Endodermal cell (in vitro differentiated cells): ENCODE measurements at regions not wholly inside any gene's neighbourhood (a gene's known extent, or its start where the extent isn't known, plus 50 kb on each side); places are given as distances from the start of the nearest gene placed in this dataset.

Source experiments
- DNase-seq: peaks from one replicate; pipeline ENCODE4 v3.0.0-alpha.2; 2017
- H3K27ac ChIP-seq: 2 replicates; pipeline ENCODE4 v1.5.1; 2013; ENCODE audit warnings: mild to moderate bottlenecking, low read depth, low read length, moderate library complexity
- H3K27me3 ChIP-seq: 2 replicates; pipeline ENCODE4 v1.6.1; 2013; ENCODE audit warnings: mild to moderate bottlenecking, low read length, moderate library complexity; ENCODE audit not compliant: insufficient read depth, control insufficient read depth, poor library complexity, severe bottlenecking
- H3K36me3 ChIP-seq: 2 replicates; pipeline ENCODE4 v1.7.0; 2013; ENCODE audit warnings: mild to moderate bottlenecking, low read length, moderate library complexity; ENCODE audit not compliant: control insufficient read depth, insufficient read depth
- H3K4me1 ChIP-seq: one replicate; pipeline ENCODE4 v1.7.0; 2013; ENCODE audit warnings: low read length; ENCODE audit not compliant: control insufficient read depth, insufficient read depth
- H3K4me3 ChIP-seq: 2 replicates; pipeline ENCODE4 v1.5.1; 2013; ENCODE audit warnings: mild to moderate bottlenecking, low read length, moderate library complexity
- H3K9ac ChIP-seq: 2 replicates; pipeline ENCODE4 v1.6.1; 2013; ENCODE audit warnings: mild to moderate bottlenecking, low read length, moderate library complexity; ENCODE audit not compliant: poor library complexity, severe bottlenecking; ENCODE audit errors: extremely low read depth
- H3K9me3 ChIP-seq: 2 replicates; pipeline ENCODE4 v1.6.1; 2013; ENCODE audit warnings: mild to moderate bottlenecking, low read length, moderate library complexity; ENCODE audit not compliant: control insufficient read depth
- H3K27ac Mint-ChIP-seq: 2 replicates; pipeline ENCODE4 v1.8.0; 2020; ENCODE audit warnings: mixed read lengths
- H3K27me3 Mint-ChIP-seq: 2 replicates; pipeline ENCODE4 v1.8.0; 2021; ENCODE audit warnings: mild to moderate bottlenecking, mixed read lengths; ENCODE audit not compliant: insufficient read depth
- H3K36me3 Mint-ChIP-seq: 2 replicates; pipeline ENCODE4 v1.8.0; 2020; ENCODE audit warnings: low read depth, mixed read lengths
- H3K4me1 Mint-ChIP-seq: 2 replicates; pipeline ENCODE4 v1.8.0; 2020; ENCODE audit warnings: mixed read lengths
- H3K4me3 Mint-ChIP-seq: 2 replicates; pipeline ENCODE4 v1.8.0; 2020; ENCODE audit warnings: mild to moderate bottlenecking, moderate library complexity, mixed read lengths
- H3K9me3 Mint-ChIP-seq: 2 replicates; pipeline ENCODE4 v1.8.0; 2020; ENCODE audit warnings: mild to moderate bottlenecking, mixed read lengths
- WGBS, 2 experiments: methylation state at CpG; one replicate each; pipeline versions ENCODE4 v1.1.5 to v1.1.7; 2013; ENCODE audit warnings: missing lambda C conversion rate in 2 of 2, mixed read lengths in 1 of 2; ENCODE audit not compliant: insufficient coverage in 1 of 2, insufficient read length in 1 of 2; 5-methylcytosine and 5-hydroxymethylcytosine counted together
- TF ChIP-seq, protein P1 (sequence below): fragments of 200-600 bp; sonication (generic); conservative IDR thresholded peaks from 2 replicates; pipeline ENCODE4 v1.5.0; 2021; ENCODE audit warnings: antibody characterized with exemption, mild to moderate bottlenecking

DNA sequence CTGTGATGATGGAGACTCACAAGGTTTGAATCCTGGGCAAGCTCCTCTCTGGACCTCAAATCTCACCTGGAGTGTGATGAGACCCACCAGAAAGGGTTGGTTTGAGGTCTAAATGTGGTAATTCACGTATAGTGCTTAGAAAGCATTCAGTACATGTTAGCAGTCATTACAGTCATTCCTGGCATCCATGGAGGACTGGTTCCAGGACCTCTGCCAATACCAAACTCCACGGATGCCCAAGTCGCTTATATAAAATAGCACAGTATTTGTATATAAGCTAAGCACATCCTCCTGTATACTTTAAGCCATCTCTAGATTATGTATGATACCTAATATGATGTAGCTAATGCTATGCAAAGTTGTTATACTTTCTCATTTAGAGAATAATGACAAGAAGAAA lies 67.6 kb upstream of the CYP2D6 start:
- DNase-seq = no peak
- peaks cover 2% of the 10 kb centered on the region for H3K9me3 Mint-ChIP-seq
- no peak overlapping the region for H3K4me3 ChIP-seq
- no peak overlapping the region for H3K27ac Mint-ChIP-seq
- H3K4me1 ChIP-seq = no peaks in the 10 kb centered on the region
- H3K9ac ChIP-seq = no peak overlapping the region
- H3K27me3 ChIP-seq = no peaks in the 10 kb centered on the region
- H3K36me3 ChIP-seq = peaks cover 22% of the 10 kb centered on the region
- H3K9me3 ChIP-seq = peaks cover 11% of the 10 kb centered on the region
- TF ChIP-seq, protein P1, sequence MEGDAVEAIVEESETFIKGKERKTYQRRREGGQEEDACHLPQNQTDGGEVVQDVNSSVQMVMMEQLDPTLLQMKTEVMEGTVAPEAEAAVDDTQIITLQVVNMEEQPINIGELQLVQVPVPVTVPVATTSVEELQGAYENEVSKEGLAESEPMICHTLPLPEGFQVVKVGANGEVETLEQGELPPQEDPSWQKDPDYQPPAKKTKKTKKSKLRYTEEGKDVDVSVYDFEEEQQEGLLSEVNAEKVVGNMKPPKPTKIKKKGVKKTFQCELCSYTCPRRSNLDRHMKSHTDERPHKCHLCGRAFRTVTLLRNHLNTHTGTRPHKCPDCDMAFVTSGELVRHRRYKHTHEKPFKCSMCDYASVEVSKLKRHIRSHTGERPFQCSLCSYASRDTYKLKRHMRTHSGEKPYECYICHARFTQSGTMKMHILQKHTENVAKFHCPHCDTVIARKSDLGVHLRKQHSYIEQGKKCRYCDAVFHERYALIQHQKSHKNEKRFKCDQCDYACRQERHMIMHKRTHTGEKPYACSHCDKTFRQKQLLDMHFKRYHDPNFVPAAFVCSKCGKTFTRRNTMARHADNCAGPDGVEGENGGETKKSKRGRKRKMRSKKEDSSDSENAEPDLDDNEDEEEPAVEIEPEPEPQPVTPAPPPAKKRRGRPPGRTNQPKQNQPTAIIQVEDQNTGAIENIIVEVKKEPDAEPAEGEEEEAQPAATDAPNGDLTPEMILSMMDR = no peak
- H3K36me3 Mint-ChIP-seq = peaks cover 30% of the 10 kb centered on the region
- no peak overlapping the region for H3K4me3 Mint-ChIP-seq
- WGBS, 2 experiments = 100% methylated on average over 3 of the region's 3 CpGs; no CpG with 5 or more reads in 1 of the 2 experiments
- no peaks in the 10 kb centered on the region for H3K27me3 Mint-ChIP-seq
- H3K27ac ChIP-seq = no peak overlapping the region
- H3K4me1 Mint-ChIP-seq = peaks cover 38% of the 10 kb centered on the region

GRCh38 chr22:42196454-42196853 lies 65.8 kb upstream of the CYP2D6 start:
- H3K27me3 ChIP-seq = no peaks in the 10 kb centered on the region
- Mint-ChIP-seq H3K36me3 (peaks cover 18% of the 10 kb centered on the region), H3K9me3 (peaks cover 2% of the 10 kb centered on the region), H3K4me1 (peaks cover 33% of the 10 kb centered on the region), H3K4me3 (no peak overlapping the region), H3K27me3 (no peaks in the 10 kb centered on the region), H3K27ac (no peak overlapping the region)
- H3K4me3 ChIP-seq = no peak overlapping the region
- H3K9me3 ChIP-seq = peaks cover 10% of the 10 kb centered on the region
- H3K36me3 ChIP-seq = peaks cover 14% of the 10 kb centered on the region
- WGBS, 2 experiments = 90 to 95% methylated on average over 2 of the region's 2 CpGs
- H3K9ac ChIP-seq = no peak overlapping the region
- DNase-seq = no peak
- peaks cover 4% of the 10 kb centered on the region for H3K4me1 ChIP-seq
- H3K27ac ChIP-seq = peak overlapping the region; percentile 27
- TF ChIP-seq, protein P1 = no peak

DNA sequence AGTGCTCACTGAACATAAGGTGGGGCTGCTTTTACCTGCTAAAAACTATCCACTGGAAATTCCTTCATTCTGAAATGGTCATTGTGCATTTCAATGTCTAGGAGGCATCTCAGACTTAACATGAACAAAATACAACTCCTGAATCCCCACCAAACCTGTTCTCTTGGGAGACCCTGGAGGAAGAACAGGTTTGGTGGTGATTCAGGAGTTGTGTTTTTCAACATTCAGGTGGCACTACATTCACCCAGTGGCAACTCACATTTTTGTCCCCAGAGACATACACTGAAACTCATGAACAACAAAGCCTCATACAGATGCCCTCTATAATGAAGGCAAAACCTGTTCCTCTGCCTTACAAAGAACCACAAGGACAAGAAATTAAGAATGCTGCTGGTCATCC lies 64.3 kb upstream of the CYP2D6 start:
- Histone ChIP-seq H3K27me3 (no peaks in the 10 kb centered on the region), H3K9me3 (no peaks in the 10 kb centered on the region), H3K4me3 (no peak overlapping the region), H3K27ac (no peak overlapping the region), H3K9ac (no peak overlapping the region), H3K36me3 (peaks cover 5% of the 10 kb centered on the region), H3K4me1 (peaks cover 4% of the 10 kb centered on the region)
- peaks cover 8% of the 10 kb centered on the region for H3K36me3 Mint-ChIP-seq
- peak overlapping the region; percentile 45 for H3K27ac Mint-ChIP-seq
- no peaks in the 10 kb centered on the region for H3K9me3 Mint-ChIP-seq
- peaks cover 36% of the 10 kb centered on the region for H3K4me1 Mint-ChIP-seq
- no peaks in the 10 kb centered on the region for H3K27me3 Mint-ChIP-seq
- DNase-seq = no peak
- no peak overlapping the region for H3K4me3 Mint-ChIP-seq
- TF ChIP-seq, protein P1 = no peak
